ENCODE measurements at regions not wholly inside any gene's neighbourhood (a gene's known extent, or its start where the extent isn't known, plus 50 kb on each side); places are given as distances from the start of the nearest gene placed in this dataset.

GRCh38 chr1:34694383-34694782 is 60.5 kb upstream of the GJB5 start:
- TF ChIP-seq, protein P1, sequence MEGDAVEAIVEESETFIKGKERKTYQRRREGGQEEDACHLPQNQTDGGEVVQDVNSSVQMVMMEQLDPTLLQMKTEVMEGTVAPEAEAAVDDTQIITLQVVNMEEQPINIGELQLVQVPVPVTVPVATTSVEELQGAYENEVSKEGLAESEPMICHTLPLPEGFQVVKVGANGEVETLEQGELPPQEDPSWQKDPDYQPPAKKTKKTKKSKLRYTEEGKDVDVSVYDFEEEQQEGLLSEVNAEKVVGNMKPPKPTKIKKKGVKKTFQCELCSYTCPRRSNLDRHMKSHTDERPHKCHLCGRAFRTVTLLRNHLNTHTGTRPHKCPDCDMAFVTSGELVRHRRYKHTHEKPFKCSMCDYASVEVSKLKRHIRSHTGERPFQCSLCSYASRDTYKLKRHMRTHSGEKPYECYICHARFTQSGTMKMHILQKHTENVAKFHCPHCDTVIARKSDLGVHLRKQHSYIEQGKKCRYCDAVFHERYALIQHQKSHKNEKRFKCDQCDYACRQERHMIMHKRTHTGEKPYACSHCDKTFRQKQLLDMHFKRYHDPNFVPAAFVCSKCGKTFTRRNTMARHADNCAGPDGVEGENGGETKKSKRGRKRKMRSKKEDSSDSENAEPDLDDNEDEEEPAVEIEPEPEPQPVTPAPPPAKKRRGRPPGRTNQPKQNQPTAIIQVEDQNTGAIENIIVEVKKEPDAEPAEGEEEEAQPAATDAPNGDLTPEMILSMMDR (IDR thresholded peaks at IDR 0.05; ENCODE audit: insufficient read depth, low read length, poor library complexity, severe bottlenecking): no peak
- no peak for TF ChIP-seq EZH2phosphoT487 (conservative IDR thresholded peaks at IDR 0.05; ENCODE audit: low read length)
- Histone ChIP-seq H3F3A (ENCODE audit: insufficient read depth) (no peaks in the 10 kb centered on the region), H3K9me2 (replicated peaks; ENCODE audit: insufficient read depth, low read length) (no peaks in the 10 kb centered on the region), H3K27ac (ENCODE audit: low read depth, low read length) (no peak overlapping the region), H4K20me1 (ENCODE audit: low read depth, low read length) (no peaks in the 10 kb centered on the region), H3K27me3 (ENCODE audit: low read length) (no peaks in the 10 kb centered on the region), H3K9ac (ENCODE audit: low read length) (no peak overlapping the region), H3K36me3 (ENCODE audit: low read length) (no peaks in the 10 kb centered on the region), H3K4me2 (ENCODE audit: low read depth, low read length, poor library complexity, severe bottlenecking) (no peak overlapping the region), H3K9me3 (ENCODE audit: insufficient read depth, low read length) (no peaks in the 10 kb centered on the region), H3K4me3 (ENCODE audit: insufficient read depth, low read length, poor library complexity, severe bottlenecking) (no peak overlapping the region), H3K79me2 (ENCODE audit: insufficient read depth, low read length) (no peaks in the 10 kb centered on the region), H2AFZ (ENCODE audit: low read depth, low read length, severe bottlenecking) (no peak overlapping the region)

DNA sequence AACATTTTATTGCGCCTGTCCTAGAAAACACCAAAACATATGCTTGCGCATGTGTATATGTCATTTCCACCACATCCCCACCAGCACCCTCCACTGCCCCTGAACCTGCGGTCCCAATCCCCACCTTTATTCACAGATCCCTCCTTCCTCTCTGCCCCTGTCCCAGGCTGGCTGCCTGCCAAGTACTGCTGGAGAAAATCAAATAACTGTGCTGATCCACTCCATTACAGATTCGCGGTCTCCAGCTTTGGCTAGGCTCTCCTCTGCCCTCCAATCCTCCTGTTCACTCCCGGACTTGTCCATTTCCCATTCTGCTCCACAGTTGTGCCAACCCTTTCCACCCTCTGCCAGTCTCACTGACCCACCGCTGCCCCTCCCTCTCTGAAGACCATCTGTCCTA is 59.3 kb upstream of the GJB5 start:
- Histone ChIP-seq H3K79me2 (ENCODE audit: insufficient read depth, low read length) (no peaks in the 10 kb centered on the region), H3K36me3 (ENCODE audit: low read length) (no peaks in the 10 kb centered on the region), H3K9ac (ENCODE audit: low read length) (no peak overlapping the region), H3K27ac (ENCODE audit: low read depth, low read length) (no peak overlapping the region), H3K4me2 (ENCODE audit: low read depth, low read length, poor library complexity, severe bottlenecking) (no peak overlapping the region), H3F3A (ENCODE audit: insufficient read depth) (no peaks in the 10 kb centered on the region), H2AFZ (ENCODE audit: low read depth, low read length, severe bottlenecking) (no peak overlapping the region), H3K4me3 (ENCODE audit: insufficient read depth, low read length, poor library complexity, severe bottlenecking) (no peak overlapping the region), H3K9me3 (ENCODE audit: insufficient read depth, low read length) (no peaks in the 10 kb centered on the region), H3K27me3 (ENCODE audit: low read length) (no peaks in the 10 kb centered on the region), H4K20me1 (ENCODE audit: low read depth, low read length) (no peaks in the 10 kb centered on the region), H3K9me2 (replicated peaks; ENCODE audit: insufficient read depth, low read length) (no peaks in the 10 kb centered on the region)
- TF ChIP-seq, protein P1 (IDR thresholded peaks at IDR 0.05; ENCODE audit: insufficient read depth, low read length, poor library complexity, severe bottlenecking): no peak
- no peak for TF ChIP-seq EZH2phosphoT487 (conservative IDR thresholded peaks at IDR 0.05; ENCODE audit: low read length)

DNA sequence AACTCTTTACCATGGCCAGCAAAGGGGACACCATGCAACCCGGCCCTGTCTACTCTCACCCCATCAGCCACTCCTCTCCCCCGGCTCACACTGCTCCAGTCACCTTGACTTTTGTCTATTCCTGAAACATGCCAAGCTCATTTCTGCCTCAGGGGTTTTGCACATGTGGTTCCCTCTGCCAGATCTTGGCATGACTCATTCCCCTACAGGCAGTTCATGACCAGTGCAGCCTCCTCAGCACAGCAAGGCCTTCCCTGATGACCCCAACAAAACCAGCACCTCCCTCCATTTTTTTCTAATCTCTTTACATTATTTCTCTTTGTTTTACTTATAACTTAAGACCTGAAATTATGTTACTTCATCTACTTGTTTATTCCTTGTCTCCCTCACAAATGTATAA is 58.6 kb upstream of the GJB5 start:
- H3K9me3 ChIP-seq (ENCODE audit: insufficient read depth, low read length): no peaks in the 10 kb centered on the region
- no peak overlapping the region for H3K27ac ChIP-seq (ENCODE audit: low read depth, low read length)
- no peaks in the 10 kb centered on the region for H3F3A ChIP-seq (ENCODE audit: insufficient read depth)
- TF ChIP-seq, protein P1 (IDR thresholded peaks at IDR 0.05; ENCODE audit: insufficient read depth, low read length, poor library complexity, severe bottlenecking): no peak
- TF ChIP-seq EZH2phosphoT487 (conservative IDR thresholded peaks at IDR 0.05; ENCODE audit: low read length): no peak
- H3K4me2 ChIP-seq (ENCODE audit: low read depth, low read length, poor library complexity, severe bottlenecking): no peak overlapping the region
- H2AFZ ChIP-seq (ENCODE audit: low read depth, low read length, severe bottlenecking): no peak overlapping the region
- H3K79me2 ChIP-seq (ENCODE audit: insufficient read depth, low read length): no peaks in the 10 kb centered on the region
- H3K9me2 ChIP-seq (replicated peaks; ENCODE audit: insufficient read depth, low read length): no peaks in the 10 kb centered on the region
- no peaks in the 10 kb centered on the region for H4K20me1 ChIP-seq (ENCODE audit: low read depth, low read length)
- no peaks in the 10 kb centered on the region for H3K36me3 ChIP-seq (ENCODE audit: low read length)
- H3K9ac ChIP-seq (ENCODE audit: low read length): no peak overlapping the region
- no peak overlapping the region for H3K4me3 ChIP-seq (ENCODE audit: insufficient read depth, low read length, poor library complexity, severe bottlenecking)
- H3K27me3 ChIP-seq (ENCODE audit: low read length): no peaks in the 10 kb centered on the region

Data from SU-DHL-6 (cell line).